ENCODE measurements at regions not wholly inside any gene's neighbourhood (a gene's known extent, or its start where the extent isn't known, plus 50 kb on each side); places are given as distances from the start of the nearest gene placed in this dataset.
"Not testable (repeated sequence)": the region's sequence is repeated elsewhere in the genome, so short reads cannot be mapped to it uniquely, and the experiment has no call there.

DNA sequence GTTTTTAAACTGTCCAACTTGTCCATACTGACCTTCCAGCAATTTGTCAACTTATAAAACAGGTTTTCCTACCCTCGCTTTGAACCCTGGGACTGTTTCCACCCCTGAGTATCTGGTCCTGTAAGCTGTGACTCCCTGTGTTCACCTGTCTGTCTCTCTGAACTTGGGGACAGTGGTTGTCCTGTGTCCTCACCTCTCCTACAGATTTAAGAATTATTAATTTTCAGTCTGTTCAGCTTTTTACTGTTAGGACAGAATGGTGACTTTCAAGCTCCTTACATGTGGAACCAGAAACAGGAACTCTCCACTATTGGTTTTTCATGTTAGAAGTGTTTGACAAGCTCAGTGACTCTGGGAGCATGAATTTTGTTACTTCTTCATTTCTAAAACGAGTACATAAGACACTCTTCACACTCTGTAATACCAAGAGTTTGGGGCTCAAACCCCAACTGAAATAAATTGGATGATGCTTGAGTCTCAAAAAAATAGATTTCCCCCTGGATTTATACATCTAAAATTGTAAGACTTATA lies 713.9 kb downstream of the COL12A1 start:
- no peaks in the 10 kb centered on the region for H3K4me1 ChIP-seq (ENCODE audit: insufficient read depth, low read length, poor library complexity, severe bottlenecking)
- CTCF ChIA-PET (ENCODE audit: unreplicated experiment): no interaction called here
- no peaks in the 10 kb centered on the region for H3K9me3 ChIP-seq (ENCODE audit: low read length)
- H3K4me2 ChIP-seq (ENCODE audit: low read length): no peak overlapping the region
- no peaks in the 10 kb centered on the region for H3K9me2 ChIP-seq (ENCODE audit: insufficient read depth, low read length)
- H2AFZ ChIP-seq (ENCODE audit: low read length): no peak overlapping the region
- POLR2A ChIA-PET: no interaction called here
- no peaks in the 10 kb centered on the region for H4K20me1 ChIP-seq (ENCODE audit: insufficient read depth, low read length)
- no peaks in the 10 kb centered on the region for H3K36me3 ChIP-seq (ENCODE audit: insufficient read depth, low read length)
- H3K79me2 ChIP-seq (ENCODE audit: insufficient read depth, low read depth, low read length): no peaks in the 10 kb centered on the region
- no peak overlapping the region for H3K4me3 ChIP-seq (ENCODE audit: low read depth, low read length, poor library complexity, severe bottlenecking)
- no TSS peak for BruUV-seq (replicated peaks)
- no peak for DNase-seq (ENCODE audit: low spot score)
- TF ChIP-seq CTCF (conservative IDR thresholded peaks at IDR 0.05; ENCODE audit: low read length) (no peak), EZH2phosphoT487 (IDR thresholded peaks at IDR 0.05; ENCODE audit: borderline replicate concordance, low read depth, low read length) (no peak)
- H3K27ac ChIP-seq (ENCODE audit: low read depth, low read length, poor library complexity, severe bottlenecking): no peak overlapping the region
- intact Hi-C loops (cut with micrococcal nuclease; ENCODE audit: unreplicated experiment): no loop called here

DNA sequence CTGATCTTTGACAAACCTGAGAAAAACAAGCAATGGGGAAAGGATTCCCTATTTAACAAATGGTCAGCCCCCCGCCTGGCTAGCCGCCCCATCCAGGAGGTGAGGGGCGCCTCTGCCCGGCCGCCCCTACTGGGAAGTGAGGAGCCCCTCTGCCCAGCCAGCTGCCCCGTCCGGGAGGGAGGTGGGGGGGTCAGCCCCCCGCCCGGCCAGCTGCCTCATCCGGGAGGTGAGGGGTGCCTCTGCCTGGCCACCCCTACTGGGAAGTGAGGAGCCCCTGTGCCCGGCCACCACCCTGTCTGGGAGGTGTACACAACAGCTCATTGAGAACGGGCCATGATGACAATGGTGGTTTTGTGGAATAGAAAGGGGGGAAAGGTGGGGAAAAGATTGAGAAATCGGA lies 717.1 kb downstream of the COL12A1 start:
- H3K27ac ChIP-seq (ENCODE audit: low read depth, low read length, poor library complexity, severe bottlenecking); H3K36me3 ChIP-seq (ENCODE audit: insufficient read depth, low read length); POLR2A ChIA-PET; H2AFZ ChIP-seq (ENCODE audit: low read length); H3K9me2 ChIP-seq (ENCODE audit: insufficient read depth, low read length); H3K9me3 ChIP-seq (ENCODE audit: low read length); H3K4me2 ChIP-seq (ENCODE audit: low read length); CTCF ChIA-PET (ENCODE audit: unreplicated experiment); H3K79me2 ChIP-seq (ENCODE audit: insufficient read depth, low read depth, low read length); DNase-seq (ENCODE audit: low spot score); intact Hi-C loops (cut with micrococcal nuclease; ENCODE audit: unreplicated experiment); H3K4me3 ChIP-seq (ENCODE audit: low read depth, low read length, poor library complexity, severe bottlenecking); H3K4me1 ChIP-seq (ENCODE audit: insufficient read depth, low read length, poor library complexity, severe bottlenecking); H4K20me1 ChIP-seq (ENCODE audit: insufficient read depth, low read length); BruUV-seq (replicated peaks): not testable (repeated sequence)

GRCh38 chr6:74482180-74482579 lies 723.7 kb downstream of the COL12A1 start:
- no peaks in the 10 kb centered on the region for H3K79me2 ChIP-seq (ENCODE audit: insufficient read depth, low read depth, low read length)
- ChIA-PET POLR2A (no interaction called here), CTCF (ENCODE audit: unreplicated experiment) (no interaction called here)
- no peak for DNase-seq (ENCODE audit: low spot score)
- H2AFZ ChIP-seq (ENCODE audit: low read length): no peak overlapping the region
- intact Hi-C loops (cut with micrococcal nuclease; ENCODE audit: unreplicated experiment): no loop called here
- H3K4me2 ChIP-seq (ENCODE audit: low read length): no peak overlapping the region
- no peaks in the 10 kb centered on the region for H3K4me1 ChIP-seq (ENCODE audit: insufficient read depth, low read length, poor library complexity, severe bottlenecking)
- H3K4me3 ChIP-seq (ENCODE audit: low read depth, low read length, poor library complexity, severe bottlenecking): no peak overlapping the region
- H4K20me1 ChIP-seq (ENCODE audit: insufficient read depth, low read length): no peaks in the 10 kb centered on the region
- H3K36me3 ChIP-seq (ENCODE audit: insufficient read depth, low read length): no peaks in the 10 kb centered on the region
- no TSS peak for BruUV-seq (replicated peaks)
- TF ChIP-seq EZH2phosphoT487 (IDR thresholded peaks at IDR 0.05; ENCODE audit: borderline replicate concordance, low read depth, low read length) (no peak), CTCF (conservative IDR thresholded peaks at IDR 0.05; ENCODE audit: low read length) (no peak)
- H3K9me3 ChIP-seq (ENCODE audit: low read length): no peaks in the 10 kb centered on the region
- no peak overlapping the region for H3K27ac ChIP-seq (ENCODE audit: low read depth, low read length, poor library complexity, severe bottlenecking)
- no peaks in the 10 kb centered on the region for H3K9me2 ChIP-seq (ENCODE audit: insufficient read depth, low read length)
